ENCODE measurements at regions not wholly inside any gene's neighbourhood (a gene's known extent, or its start where the extent isn't known, plus 50 kb on each side); places are given as distances from the start of the nearest gene placed in this dataset.

- DNase-seq, result no peak
Observed at GRCh38 chr20:17023036-17023435, 203.8 kb upstream of the PCSK2 start.

DNA sequence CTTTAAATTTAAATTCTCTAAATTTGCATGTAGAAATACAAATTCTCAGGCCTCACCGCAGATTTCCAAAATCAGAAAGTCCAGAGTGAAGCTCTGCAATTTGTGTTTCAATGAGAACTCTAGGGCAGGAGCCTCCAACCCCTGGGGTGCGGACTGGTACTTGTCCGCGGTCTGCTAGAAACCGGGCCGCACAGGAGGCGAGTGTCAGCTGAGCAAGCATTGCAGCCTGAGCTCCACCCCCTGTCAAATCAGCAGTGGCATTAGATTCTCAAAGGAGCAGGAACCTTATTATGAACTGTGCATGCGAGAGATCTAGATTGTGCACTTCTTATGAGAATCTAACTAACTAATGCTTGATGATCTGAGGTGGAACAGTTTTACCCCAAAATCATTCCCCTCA, 203.0 kb upstream of the PCSK2 start:
- no peak for DNase-seq

DNA sequence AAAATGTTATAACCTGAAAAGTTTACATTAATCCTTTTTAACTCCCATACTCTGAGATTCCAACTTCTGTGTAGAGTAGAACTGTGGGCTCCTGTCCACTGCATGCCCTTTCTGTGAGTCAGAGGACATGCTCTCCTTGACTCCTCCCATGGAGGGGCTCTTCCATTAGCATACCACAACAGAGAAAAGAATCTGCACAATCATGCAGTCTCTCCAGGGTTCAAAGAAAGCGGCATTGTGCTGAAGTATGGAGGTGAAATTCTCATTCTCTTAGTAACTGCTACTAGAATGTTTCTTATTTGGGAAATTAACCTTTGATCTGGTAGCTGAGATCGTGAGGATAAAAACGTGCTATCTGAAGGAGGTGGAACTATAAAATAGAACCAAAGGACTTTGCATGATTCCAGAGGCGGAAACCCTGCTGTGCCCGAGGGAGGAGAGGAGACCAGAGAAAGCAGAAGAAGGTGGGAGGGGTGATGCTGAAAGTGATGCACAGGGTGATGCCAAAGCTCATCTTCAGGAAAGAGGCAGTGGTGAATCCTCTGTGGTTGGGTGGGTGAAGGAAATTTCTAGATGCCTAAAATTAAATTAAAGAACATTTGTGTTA, 202.2 kb upstream of the PCSK2 start:
- DNase-seq, result no peak

DNA sequence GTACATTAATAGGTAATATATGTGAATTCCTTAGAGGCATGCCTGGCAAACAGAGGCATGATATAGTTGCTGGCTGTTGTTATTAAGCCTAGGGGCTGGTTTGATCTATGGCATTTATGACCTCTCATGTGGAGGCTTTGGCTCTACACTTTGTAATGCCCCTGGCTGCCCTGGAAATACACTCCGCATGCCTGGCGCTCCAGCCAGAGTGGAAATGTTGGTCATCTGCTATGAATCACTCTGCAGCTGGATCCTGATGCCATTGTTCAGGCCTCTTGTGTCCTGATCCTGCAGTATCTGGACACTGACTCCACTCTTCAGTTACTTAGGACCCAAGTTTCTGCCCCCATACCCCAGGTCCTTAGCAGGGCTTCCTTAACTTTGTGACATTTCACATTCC, 200.5 kb upstream of the PCSK2 start:
- DNase-seq, result no peak

DNA sequence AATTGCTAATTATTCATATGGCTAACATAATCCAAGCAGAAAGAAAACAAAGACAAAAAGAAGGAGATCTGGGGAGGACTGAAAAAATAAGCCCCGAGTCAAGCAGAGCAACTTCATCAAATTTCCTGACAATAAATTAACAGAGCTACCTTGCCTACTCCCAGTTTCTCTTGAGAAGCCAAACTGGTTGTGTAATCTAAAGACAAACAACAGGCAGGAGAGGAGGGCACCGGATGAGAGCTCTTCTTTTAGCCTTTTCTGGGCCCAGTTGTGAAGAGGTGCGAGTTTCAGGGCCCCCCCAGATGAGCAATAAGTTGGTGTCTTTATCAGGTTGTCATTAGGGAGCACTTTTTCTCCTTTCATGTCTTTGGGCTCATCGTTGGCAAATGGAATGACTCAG, 197.1 kb upstream of the PCSK2 start:
- no peak for DNase-seq

GRCh38 chr20:17036541-17036940, 190.3 kb upstream of the PCSK2 start:
- DNase-seq, result no peak

- no peak for DNase-seq
Observed at GRCh38 chr20:17042122-17042521, 184.7 kb upstream of the PCSK2 start.

GRCh38 chr20:17043323-17043722, 183.5 kb upstream of the PCSK2 start:
- no peak for DNase-seq

GRCh38 chr20:17044891-17045290, 181.9 kb upstream of the PCSK2 start:
- no peak for DNase-seq

DNA sequence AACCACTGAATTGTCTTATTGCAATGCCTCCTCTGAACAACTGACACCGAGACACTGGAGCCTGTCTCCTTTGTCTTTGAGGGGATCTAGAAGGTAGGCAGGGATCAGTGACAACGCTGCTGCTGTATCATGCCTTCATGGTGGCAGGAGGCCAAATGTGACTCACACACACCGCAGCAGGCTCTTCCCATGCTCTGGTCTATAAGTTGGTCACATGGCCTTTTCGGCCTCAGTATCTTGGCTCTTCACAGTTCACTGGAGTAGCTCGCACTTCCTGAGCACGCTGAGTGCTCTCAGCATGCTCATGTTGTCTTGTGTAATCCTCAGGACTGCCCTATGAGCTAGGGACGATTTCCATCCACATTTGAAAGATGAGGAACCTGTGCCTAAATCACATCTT, 167.4 kb upstream of the PCSK2 start:
- DNase-seq, result no peak

DNA sequence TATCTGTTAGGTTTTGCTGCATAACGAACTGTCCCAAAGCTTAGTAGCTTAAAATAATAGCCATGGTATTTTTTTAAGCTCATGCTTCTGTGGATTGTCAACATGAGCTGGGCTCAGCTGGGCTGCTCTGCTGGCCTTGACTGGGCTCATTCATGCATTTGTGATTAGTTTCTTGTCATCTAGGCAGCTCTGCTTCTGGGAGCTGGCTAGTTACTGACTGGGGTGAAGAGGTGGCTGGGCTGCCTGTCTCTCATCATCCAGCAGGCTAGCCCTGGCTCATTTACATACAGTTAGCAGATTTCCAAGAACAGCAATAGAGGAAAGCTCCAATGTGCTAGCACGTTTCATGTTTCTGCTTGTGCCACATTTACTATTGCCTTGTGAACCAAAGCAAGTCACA, 165.1 kb upstream of the PCSK2 start:
- no peak for DNase-seq

- no peak for DNase-seq
Observed at GRCh38 chr20:17062712-17063111, 164.1 kb upstream of the PCSK2 start.

DNA sequence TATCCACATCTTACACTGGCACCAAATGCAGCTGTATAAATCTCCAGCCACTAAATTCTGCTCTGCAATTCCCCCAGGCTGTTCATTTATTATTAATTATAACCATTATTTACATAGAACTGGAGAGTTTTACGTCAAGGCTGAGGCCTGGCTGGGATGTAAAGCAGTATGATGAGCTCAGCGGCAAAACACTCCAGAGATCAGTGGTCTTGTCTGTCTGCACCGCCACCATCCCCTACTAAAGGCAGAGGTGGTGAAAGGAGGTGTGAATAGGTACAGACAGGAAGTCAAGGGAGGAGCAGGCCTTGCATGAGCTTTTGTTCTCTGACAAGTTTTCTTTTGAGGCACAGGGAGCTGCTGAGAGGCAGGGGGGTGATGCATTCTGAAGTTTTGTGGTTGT, 159.9 kb upstream of the PCSK2 start:
- no peak for DNase-seq

DNA sequence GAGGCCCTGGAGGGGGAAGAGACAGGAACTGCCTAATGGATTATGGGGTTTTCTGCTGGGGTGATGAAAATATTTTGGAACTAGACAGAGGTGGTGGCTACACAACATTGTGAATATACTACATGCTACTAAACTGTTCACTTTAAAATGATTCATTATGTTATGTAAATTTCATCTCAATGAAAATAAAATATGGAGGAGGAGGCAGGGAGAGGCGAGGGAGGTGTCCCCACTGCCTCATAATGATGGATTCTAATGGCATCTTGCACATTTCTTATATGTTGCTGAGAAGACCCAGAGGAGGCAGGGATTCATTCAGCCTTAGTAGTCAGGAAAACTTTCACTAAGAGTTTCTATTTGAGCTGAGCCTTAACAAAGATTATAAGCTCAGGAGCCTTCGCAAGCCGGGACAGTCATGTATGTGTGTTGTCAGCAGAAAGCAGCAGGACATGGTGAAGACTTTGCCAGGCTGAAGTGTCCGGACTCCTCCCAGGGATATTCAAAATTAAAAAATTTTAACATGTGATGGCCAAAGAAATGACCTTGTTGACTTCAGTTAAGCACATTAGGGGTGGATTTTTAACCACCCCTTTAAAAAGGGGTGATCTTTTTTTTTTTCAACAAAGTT, 158.6 kb upstream of the PCSK2 start:
- no peak for DNase-seq

DNA sequence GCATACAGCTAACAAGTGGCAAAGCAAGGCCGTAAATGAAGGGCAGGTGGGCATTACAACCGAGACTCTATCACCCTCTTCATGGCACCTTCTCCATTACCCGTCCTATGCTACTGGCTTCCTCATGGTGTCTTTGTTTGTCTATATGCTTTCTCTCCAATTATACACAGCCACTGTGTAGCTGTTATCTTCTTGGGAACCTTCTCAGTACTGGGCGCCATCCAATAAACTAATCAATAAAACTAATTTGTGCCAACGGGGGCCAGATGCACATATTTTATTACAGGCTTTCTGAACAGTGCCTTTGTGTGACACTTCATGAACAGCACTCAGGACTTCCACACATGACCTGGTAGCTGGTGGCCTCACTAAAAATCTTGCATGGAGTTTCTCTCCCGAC, 149.8 kb upstream of the PCSK2 start:
- DNase-seq, result no peak

- DNase-seq, result no peak
Observed at GRCh38 chr20:17083738-17084137, 143.1 kb upstream of the PCSK2 start.

DNA sequence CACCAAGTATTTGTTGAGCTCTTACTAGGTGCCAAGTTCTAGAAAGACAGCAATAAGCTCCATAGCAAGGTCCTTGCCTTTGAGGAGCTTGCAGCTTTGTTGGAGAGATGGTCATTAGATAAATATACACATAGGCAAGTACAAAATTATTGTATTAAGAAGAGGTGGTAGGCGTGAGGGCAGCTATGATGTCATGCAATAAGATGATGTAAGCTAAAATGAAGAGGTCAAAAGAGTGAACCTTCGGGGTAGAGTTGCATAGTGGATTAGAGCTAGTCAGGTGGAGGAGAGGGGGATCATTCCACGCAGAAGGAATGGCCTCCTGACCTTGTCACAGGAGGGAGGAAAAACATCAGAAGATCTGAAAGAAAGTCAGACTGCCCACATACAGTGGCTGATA, 141.9 kb upstream of the PCSK2 start:
- DNase-seq, result no peak

DNA sequence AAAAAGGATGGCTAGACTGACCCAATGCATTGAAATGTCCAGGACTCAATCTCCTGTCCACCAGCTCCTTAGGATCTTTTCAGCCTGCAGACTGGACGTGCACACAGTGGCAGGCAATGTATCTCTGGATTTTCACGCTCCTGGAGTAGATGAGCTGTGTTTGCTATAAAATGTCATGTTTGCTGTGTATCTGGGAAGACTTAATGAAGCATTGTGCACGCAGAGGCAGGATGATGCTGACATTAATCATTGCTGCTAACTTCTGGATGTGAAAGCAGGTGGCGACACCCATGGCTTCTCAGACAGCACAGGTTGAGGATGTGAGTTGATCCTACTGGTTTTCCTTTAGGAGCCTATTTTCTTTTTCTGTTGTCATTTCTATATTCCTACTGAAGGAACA, 133.1 kb upstream of the PCSK2 start:
- no peak for DNase-seq

DNA sequence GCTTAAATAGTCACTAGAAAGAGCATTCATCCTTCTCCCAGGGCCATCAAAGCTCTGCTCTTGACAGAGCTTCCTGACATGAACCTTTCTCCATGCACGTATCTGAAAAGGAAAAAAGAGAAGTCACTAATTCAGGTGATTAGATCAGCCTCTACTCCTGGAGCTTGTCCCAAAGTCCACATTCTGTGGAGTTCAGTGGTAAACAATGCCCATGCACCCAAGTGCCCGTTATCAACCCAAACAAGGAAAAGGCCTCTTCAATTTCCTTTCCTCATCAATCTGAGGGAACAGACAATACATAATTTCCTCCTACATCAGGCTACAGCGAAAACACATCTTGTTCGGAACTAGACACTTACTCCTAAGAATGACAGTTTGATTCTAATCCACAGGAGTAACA, 129.2 kb upstream of the PCSK2 start:
- DNase-seq, result no peak

DNA sequence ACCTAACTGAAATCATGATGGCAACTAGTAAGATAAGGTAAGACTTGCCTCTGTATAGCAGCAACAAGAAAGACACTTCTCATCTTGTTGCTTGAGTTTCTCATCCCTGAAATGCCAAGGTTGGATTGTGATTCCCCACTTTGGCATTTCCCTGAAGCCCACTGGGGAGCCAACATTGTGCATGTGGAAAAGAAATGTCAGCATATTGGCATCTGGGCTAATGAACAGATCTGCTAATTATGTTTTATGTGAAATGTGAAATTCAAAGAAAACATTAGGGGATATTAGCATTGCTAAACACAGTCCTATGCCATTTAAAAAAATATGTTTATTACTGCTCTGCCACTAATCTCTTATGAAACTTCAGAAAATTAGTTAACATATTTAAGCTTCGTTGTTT, 126.3 kb upstream of the PCSK2 start:
- no peak for DNase-seq

GRCh38 chr20:17107127-17107526, 119.7 kb upstream of the PCSK2 start:
- DNase-seq, result no peak

- no peak for DNase-seq
Observed at GRCh38 chr20:17108896-17109295, 117.9 kb upstream of the PCSK2 start.

DNA sequence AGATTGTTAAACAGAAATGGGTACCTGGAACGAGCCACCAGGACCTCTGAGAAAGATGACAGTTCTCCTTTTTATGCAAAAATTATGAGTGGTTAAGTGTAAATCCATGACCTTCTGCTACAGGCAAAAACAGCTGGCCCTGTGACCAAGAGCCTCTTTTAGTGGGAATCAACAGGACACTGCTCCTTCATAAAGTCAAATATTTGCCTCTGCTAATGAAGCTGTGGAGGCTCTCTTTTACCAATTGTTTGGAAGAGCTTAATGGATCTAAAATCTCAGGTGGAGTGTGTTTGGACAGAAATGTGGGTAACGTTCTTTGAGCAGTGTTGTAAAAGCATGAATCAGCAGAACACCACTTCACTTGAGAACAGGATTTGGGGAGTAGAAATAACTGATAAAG, 117.5 kb upstream of the PCSK2 start:
- no peak for DNase-seq

- DNase-seq, result no peak
Observed at GRCh38 chr20:17128206-17128605, 98.6 kb upstream of the PCSK2 start.

GRCh38 chr20:17129089-17129488, 97.8 kb upstream of the PCSK2 start:
- DNase-seq, result no peak
